ENCODE measurements at regions not wholly inside any gene's neighbourhood (a gene's known extent, or its start where the extent isn't known, plus 50 kb on each side); places are given as distances from the start of the nearest gene placed in this dataset.

DNA sequence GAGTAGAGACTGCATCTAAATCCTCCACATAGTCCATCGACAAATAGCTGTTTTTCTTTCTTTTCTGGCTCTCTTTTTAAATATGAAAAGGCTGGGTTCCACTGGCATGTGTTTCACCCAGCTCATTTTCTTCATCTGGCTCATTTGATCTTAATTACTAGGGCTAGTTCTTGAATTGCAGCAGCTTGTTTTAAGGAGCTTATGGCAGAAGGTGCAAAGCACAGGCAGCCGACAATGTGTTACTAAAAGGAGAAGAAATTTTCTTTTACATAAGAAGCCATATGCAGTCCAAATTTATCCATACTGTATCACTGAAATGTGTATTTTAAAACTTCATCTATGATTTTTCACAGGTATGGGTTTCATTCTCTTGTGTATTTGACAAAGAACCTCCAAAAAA lies 205.6 kb upstream of the PTER start (continued):
- TF ChIP-seq, protein P1, sequence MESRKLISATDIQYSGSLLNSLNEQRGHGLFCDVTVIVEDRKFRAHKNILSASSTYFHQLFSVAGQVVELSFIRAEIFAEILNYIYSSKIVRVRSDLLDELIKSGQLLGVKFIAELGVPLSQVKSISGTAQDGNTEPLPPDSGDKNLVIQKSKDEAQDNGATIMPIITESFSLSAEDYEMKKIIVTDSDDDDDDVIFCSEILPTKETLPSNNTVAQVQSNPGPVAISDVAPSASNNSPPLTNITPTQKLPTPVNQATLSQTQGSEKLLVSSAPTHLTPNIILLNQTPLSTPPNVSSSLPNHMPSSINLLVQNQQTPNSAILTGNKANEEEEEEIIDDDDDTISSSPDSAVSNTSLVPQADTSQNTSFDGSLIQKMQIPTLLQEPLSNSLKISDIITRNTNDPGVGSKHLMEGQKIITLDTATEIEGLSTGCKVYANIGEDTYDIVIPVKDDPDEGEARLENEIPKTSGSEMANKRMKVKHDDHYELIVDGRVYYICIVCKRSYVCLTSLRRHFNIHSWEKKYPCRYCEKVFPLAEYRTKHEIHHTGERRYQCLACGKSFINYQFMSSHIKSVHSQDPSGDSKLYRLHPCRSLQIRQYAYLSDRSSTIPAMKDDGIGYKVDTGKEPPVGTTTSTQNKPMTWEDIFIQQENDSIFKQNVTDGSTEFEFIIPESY (CRISPR knock-in tag; IDR thresholded peaks at IDR 0.05) = no peak
- no peak for TF ChIP-seq RFX1 (IDR thresholded peaks at IDR 0.05)

DNA sequence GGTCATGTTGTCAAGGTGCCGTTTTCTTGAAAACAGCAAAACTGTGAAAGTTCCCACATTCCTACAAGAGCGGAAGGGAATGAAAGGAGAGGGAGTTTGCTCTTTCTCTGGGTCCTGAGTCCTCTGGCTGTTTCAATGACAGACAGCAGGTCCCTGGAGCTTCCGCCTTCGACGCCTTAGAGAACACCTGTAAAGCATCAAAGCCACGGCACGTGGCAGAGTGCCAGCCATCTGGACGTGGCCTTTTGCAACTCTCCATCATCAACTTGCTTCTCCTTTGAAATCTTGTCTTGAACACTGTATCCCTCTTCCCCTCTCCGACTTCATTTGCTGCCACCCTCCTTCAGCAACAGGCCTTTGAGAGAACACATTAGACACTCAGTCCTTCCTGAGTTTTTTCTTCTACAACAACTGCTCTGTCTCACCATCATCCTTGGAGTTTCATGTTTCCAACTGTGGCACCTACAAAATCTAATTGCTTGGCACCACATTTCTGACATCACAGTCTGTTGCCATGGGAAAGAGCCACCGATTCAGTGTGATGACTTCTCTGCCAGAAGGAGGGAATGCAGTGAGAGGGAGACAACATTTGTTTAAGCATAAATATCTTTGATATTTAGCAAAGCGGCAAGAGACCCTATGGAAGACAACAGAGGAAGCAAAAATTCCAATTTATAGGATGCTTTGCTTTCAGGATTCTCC lies 204.9 kb upstream of the PTER start:
- FAIRE-seq (no peak), ATAC-seq (no peak), DNase-seq (ENCODE audit: extremely low read depth in 1 of 4, low spot score in 3 of 4) (no peak)
- no TSS peak for BruUV-seq (replicated peaks)
- Histone ChIP-seq H3K79me2 (ENCODE audit: control insufficient read depth, insufficient read depth, low read length) (no peaks in the 10 kb centered on the region), H3K27me3 (ENCODE audit: control insufficient read depth in 2 of 2, insufficient read depth in 2 of 2, low read length in 2 of 2) (no peaks in the 10 kb centered on the region), H3K36me3 (ENCODE audit: control insufficient read depth, insufficient read depth, low read length) (no peaks in the 10 kb centered on the region), H3K4me3 (no peak overlapping the region), H3K4me2 (ENCODE audit: insufficient read depth, low read length) (no peak overlapping the region), H4K20me1 (replicated peaks; ENCODE audit: control insufficient read depth, insufficient read depth, low read length) (no peaks in the 10 kb centered on the region), H3K27ac (ENCODE audit: extremely low read depth, low read depth, low read length) (no peak overlapping the region), H3K9ac (ENCODE audit: insufficient read depth in 1 of 2, low read depth in 2 of 2, low read length in 2 of 2) (no peak overlapping the region), H2AFZ (ENCODE audit: low read depth, low read length) (no peak overlapping the region), H3K9me1 (ENCODE audit: control insufficient read depth, insufficient read depth, low read length) (no peaks in the 10 kb centered on the region), H3K4me1 (replicated peaks in 1 of 2; ENCODE audit: control insufficient read depth in 2 of 2, insufficient read depth in 2 of 2, low read length in 2 of 2) (no peaks in the 10 kb centered on the region), H3K9me3 (replicated peaks; ENCODE audit: control insufficient read depth, insufficient read depth, low read depth, low read length) (no peaks in the 10 kb centered on the region)
- 0% methylated on average over 11 of the region's 11 CpGs for WGBS (ENCODE audit: insufficient coverage, low coverage, missing lambda C conversion rate)
- ChIA-PET POLR2A (no interaction called here), CTCF (ENCODE audit: low intra/inter-chr PET ratio) (no interaction called here)
- in situ Hi-C loops (cut with MboI) = no loop called here
- intact Hi-C loops (cut with micrococcal nuclease) = no loop called here
- TF ChIP-seq, protein P2, sequence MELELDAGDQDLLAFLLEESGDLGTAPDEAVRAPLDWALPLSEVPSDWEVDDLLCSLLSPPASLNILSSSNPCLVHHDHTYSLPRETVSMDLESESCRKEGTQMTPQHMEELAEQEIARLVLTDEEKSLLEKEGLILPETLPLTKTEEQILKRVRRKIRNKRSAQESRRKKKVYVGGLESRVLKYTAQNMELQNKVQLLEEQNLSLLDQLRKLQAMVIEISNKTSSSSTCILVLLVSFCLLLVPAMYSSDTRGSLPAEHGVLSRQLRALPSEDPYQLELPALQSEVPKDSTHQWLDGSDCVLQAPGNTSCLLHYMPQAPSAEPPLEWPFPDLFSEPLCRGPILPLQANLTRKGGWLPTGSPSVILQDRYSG (tag; conservative IDR thresholded peaks at IDR 0.05; ENCODE audit: low read depth) = no peak
- TF ChIP-seq ARID1B (IDR thresholded peaks at IDR 0.05) (no peak), EHMT2 (IDR thresholded peaks at IDR 0.05) (no peak), PHF8 (IDR thresholded peaks at IDR 0.05; ENCODE audit: borderline replicate concordance, low read length) (no peak), FOXA1 (IDR thresholded peaks at IDR 0.05; ENCODE audit: borderline replicate concordance) (no peak), ILF3 (IDR thresholded peaks at IDR 0.05; ENCODE audit: borderline replicate concordance) (no peak), ZNF3 (CRISPR knock-in tag; IDR thresholded peaks at IDR 0.05) (no peak), CREB1 (IDR thresholded peaks at IDR 0.05) (no peak), CREB1 (CRISPR knock-in tag; IDR thresholded peaks at IDR 0.05) (no peak), ATF7 (IDR thresholded peaks at IDR 0.05) (no peak), HMGN3 (IDR thresholded peaks at IDR 0.05; ENCODE audit: borderline replicate concordance, extremely low read depth, insufficient read length, low read depth, low read length) (no peak)
- TF ChIP-seq, protein P3, sequence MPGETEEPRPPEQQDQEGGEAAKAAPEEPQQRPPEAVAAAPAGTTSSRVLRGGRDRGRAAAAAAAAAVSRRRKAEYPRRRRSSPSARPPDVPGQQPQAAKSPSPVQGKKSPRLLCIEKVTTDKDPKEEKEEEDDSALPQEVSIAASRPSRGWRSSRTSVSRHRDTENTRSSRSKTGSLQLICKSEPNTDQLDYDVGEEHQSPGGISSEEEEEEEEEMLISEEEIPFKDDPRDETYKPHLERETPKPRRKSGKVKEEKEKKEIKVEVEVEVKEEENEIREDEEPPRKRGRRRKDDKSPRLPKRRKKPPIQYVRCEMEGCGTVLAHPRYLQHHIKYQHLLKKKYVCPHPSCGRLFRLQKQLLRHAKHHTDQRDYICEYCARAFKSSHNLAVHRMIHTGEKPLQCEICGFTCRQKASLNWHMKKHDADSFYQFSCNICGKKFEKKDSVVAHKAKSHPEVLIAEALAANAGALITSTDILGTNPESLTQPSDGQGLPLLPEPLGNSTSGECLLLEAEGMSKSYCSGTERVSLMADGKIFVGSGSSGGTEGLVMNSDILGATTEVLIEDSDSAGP (CRISPR knock-in tag; IDR thresholded peaks at IDR 0.05) = no peak
- TF ChIP-seq, protein P4, sequence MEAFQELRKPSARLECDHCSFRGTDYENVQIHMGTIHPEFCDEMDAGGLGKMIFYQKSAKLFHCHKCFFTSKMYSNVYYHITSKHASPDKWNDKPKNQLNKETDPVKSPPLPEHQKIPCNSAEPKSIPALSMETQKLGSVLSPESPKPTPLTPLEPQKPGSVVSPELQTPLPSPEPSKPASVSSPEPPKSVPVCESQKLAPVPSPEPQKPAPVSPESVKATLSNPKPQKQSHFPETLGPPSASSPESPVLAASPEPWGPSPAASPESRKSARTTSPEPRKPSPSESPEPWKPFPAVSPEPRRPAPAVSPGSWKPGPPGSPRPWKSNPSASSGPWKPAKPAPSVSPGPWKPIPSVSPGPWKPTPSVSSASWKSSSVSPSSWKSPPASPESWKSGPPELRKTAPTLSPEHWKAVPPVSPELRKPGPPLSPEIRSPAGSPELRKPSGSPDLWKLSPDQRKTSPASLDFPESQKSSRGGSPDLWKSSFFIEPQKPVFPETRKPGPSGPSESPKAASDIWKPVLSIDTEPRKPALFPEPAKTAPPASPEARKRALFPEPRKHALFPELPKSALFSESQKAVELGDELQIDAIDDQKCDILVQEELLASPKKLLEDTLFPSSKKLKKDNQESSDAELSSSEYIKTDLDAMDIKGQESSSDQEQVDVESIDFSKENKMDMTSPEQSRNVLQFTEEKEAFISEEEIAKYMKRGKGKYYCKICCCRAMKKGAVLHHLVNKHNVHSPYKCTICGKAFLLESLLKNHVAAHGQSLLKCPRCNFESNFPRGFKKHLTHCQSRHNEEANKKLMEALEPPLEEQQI (IDR thresholded peaks at IDR 0.05) = no peak
